Activated CD4-positive, alpha-beta T cell treated with anti-CD3 and anti-CD28 coated beads, Interleukin-2, Interleukin-4, amounts not matched to agents 100 ng/mL and 50 ng/mL, durations not matched to agents 16 hours and 8 hours (primary cell): ENCODE measurements at regions not wholly inside any gene's neighbourhood (a gene's known extent, or its start where the extent isn't known, plus 50 kb on each side); places are given as distances from the start of the nearest gene placed in this dataset.
"Not testable (repeated sequence)": the region's sequence is repeated elsewhere in the genome, so short reads cannot be mapped to it uniquely, and the experiment has no call there.

Experiments
- DNase-seq: peaks from one replicate; pipeline ENCODE4 v3.0.0-alpha.2; 2020; ENCODE audit warnings: low spot score

GRCh38 chr6:27669624-27670301 lies 196.9 kb upstream of the ZNF184 start:
- no peak for DNase-seq

- DNase-seq: no peak
These were observed 196.4 kb upstream of the ZNF184 start for GRCh38 chr6:27669295-27669623.

DNA sequence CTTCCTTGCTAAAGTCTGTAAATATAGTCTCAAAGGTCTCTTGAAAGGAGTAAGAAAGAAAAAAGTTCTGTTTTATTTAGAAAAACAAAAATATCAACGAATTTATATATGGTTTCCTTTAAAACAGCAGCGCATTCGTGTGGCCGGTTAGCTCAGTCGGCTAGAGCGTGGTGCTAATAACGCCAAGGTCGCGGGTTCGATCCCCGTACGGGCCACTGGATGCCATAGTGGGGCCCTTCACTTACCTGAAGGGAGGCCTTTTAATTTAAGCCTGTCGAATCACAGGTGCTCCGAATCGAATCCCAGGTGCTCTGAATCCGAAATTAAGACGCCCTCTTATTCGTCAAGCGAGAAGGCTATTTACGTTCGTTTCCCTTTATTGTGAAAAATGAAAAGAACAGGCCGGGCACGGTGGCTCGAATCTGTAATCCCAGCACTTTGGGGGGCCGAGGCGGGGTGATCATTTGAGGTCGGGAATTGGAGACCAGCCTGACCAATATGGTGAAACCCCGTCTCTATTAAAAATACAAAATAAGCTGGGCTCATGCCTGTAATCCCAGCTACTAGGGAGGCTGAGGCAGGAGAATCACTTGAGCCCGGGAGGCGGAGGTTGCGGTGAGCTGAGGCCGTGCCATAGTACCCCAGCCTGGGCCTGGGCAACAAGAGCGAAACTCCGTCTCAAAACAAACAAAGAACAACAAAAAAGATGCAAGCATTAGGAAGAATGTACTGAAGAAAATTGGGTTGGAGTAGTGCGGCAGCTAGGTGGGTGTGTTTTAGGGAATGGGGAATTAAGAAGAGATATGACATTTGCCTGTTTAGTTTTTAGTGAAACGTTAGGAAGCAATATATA lies 195.8 kb upstream of the ZNF184 start:
- DNase-seq: peak; percentile 90

DNA sequence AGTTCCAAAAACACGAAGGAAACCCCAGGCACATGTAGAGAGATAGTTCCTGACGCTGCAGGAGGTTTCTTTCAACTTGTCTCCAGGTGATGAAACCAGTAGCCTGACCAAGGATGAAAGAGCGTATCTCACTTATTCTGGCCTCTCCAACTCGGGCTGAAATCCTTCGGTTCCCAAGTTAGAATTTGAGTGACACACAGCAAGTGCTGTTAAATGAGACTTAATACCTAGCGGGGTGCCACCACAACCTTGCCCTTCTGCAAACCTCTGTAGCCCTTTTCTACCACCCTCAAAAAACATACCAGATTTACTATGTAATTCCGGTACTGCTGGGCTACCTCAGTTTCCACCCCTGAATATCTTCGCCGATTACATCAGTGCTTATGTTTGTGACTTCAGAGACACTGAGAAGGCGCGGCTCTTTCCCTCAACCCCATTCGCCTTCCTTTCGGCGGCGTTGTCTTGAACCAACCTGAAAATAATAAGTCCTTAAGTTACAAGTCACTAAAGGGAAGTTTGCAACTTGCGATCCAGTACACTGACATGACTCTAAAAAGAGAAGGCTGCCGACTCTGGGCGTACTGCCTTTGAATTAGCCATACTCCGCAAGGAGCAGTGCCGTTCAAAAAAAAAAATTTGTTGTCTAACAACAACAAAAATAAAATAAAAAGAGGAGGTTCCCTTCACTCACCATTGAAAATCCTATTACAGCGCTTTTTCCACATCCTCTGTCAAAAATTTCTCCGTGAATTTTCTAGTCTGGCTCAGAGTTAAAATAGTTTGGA lies 194.9 kb upstream of the ZNF184 start:
- peak; percentile 17 for DNase-seq

- DNase-seq: no peak
These were observed 194.2 kb upstream of the ZNF184 start for GRCh38 chr6:27667016-27667656.

DNA sequence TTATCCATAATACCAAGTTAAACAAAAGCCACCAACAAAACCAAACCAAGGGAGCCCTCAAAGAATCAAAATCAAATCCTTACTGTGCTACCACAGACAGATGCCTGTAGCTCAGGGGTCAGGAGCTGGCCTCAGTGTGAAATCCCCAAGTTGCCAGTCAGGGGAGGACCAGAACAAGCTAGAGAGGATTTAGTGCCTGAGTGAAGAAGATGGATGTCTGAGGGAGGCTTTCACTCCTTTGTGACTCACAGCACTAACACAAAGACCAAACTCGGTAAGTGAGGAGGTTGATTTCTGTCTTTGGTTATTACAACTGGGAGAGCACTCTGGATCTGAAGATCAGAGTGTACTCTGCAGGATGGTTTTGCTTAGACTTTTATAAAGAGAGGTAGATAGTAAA lies 189.9 kb upstream of the ZNF184 start:
- DNase-seq: no peak

GRCh38 chr6:27662212-27662611 lies 189.3 kb upstream of the ZNF184 start:
- not testable (repeated sequence) for DNase-seq

DNA sequence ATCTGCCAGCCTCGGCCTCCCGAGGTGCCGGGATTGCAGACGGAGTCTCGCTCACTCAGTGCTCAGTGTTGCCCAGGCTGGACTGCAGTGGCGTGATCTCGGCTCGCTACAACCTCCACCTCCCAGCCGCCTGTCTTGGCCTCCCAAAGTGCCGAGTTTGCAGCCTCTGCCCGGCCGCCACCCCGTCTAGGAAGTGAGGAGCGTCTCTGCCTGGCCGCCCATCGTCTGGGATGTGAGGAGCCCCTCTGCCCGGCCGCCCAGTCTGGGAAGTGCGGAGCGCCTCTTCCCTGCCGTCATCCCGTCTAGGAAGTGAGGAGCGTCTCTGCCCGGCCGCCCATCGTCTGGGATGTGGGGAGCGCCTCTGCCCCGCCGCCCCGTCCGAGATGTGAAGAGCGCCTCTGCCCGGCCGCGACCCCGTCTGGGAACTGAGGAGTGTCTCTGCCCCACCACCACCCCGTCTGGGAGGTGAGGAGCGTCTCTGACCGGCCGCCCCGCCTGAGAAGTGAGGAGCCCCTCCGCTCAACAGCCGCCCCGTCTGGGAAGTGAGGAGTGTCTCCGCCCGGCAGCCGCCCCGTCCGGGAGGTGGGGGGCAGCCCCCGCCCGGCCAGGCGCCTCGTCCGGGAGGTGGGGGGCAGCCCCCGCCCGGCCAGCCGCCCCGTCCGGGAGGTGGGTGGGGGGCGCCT lies 180.4 kb upstream of the ZNF184 start:
- not testable (repeated sequence) for DNase-seq

DNA sequence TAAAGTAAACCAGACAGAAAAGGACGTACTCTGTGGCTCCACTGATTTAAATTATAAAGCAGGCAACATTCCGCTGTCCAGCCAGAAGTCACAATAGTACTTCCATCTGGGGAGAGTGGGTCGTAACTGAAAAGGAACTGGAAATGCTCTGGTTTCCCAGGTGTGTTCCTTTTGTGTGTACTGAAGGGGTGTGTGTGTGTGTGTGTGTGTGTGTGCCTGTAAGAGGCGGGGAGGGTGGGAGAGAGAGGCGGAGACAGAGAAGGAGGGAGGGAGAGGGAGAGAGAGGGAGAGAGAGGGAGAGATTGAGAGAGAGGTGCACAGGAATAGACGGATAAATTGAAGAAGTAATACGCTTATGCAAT lies 178.4 kb upstream of the ZNF184 start:
- DNase-seq: no peak

- peak; percentile 87 for DNase-seq
These were observed 177.9 kb upstream of the ZNF184 start for GRCh38 chr6:27650620-27651370.

DNA sequence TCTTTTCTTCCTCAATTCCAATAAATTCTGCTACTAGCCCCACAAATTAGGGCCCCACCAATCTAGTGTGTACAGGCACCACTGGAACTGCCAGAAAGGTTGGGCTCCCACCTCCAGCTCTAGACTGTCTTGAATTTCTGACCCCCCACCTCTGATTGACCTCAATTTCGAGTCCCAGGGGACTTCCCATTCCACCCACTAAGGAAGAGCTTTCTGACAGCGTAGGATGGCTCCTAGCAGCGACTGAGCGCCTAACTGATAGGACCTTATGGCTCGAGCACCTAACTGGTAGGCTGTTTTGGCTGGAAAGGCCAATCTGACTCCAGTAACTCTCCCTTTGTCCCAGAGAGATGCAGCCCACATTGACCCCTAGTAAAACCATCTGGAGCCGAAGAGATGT lies 171.6 kb upstream of the ZNF184 start:
- DNase-seq: no peak

- DNase-seq: no peak
These were observed 170.0 kb upstream of the ZNF184 start for GRCh38 chr6:27642744-27643456.

- DNase-seq: not testable (repeated sequence)
These were observed 163.0 kb upstream of the ZNF184 start for GRCh38 chr6:27635886-27636285.

DNA sequence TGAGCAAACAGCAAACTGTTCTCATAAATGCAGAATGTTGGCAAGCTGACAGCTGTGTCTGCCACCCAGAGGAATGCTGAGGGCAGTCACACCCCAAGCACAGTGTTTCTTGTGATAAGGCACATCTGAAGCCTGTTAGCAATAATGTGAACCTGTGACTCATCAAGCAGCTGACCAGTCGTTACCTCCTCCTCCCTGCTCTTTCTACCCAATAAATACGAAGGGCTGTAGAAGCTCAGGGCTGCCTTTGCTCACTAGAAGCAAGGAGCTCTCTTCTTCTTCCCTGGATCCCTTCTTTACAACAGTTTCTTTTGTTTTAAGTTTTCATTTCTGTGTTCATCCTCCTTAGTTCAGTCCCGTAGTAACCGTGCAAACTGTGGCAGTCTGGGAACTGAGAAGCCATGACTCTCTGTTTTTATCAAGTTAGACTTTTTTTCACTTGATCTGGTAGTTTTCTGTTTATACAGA lies 160.3 kb upstream of the ZNF184 start:
- DNase-seq: not testable (repeated sequence)

GRCh38 chr6:27631609-27631916 lies 158.7 kb upstream of the ZNF184 start:
- DNase-seq: no peak

GRCh38 chr6:27630727-27631608 lies 158.1 kb upstream of the ZNF184 start:
- peak; percentile 85 for DNase-seq

GRCh38 chr6:27624694-27625262 lies 151.9 kb upstream of the ZNF184 start:
- no peak for DNase-seq

- DNase-seq: no peak
These were observed 150.2 kb upstream of the ZNF184 start for GRCh38 chr6:27623103-27623502.

- no peak for DNase-seq
These were observed 146.5 kb upstream of the ZNF184 start for GRCh38 chr6:27619436-27619835.
